HG02763 (cell line): ENCODE measurements at regions not wholly inside any gene's neighbourhood (a gene's known extent, or its start where the extent isn't known, plus 50 kb on each side); places are given as distances from the start of the nearest gene placed in this dataset.
"Not testable (repeated sequence)": the region's sequence is repeated elsewhere in the genome, so short reads cannot be mapped to it uniquely, and the experiment has no call there.

Experiments
- ATAC-seq: cut with Tn5 transposase; IDR thresholded peaks from one replicate; pipeline ENCODE4 v1.9.1; 2021; ENCODE audit warnings: mild to moderate bottlenecking, moderate library complexity; ENCODE audit not compliant: unreplicated experiment

DNA sequence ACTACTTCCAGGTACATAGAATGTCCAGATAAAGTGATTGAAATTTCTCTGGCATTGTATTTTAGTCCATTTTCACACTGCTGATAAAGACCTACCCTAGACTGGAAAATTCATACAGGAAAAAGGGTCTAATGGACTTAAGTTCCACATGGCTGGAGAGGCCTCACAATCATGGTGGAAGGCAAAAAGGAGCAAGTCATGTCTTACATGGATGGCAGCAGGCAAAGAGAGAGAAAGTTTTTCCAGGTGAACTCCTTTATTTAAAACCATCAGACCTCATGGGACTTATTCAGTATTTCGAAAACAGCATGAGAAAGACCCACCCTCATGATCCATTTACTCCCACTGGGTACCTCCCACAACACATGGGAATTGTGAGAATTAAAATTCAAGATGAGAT, 1359.7 kb upstream of the RAG2 start:
- no peak for ATAC-seq

DNA sequence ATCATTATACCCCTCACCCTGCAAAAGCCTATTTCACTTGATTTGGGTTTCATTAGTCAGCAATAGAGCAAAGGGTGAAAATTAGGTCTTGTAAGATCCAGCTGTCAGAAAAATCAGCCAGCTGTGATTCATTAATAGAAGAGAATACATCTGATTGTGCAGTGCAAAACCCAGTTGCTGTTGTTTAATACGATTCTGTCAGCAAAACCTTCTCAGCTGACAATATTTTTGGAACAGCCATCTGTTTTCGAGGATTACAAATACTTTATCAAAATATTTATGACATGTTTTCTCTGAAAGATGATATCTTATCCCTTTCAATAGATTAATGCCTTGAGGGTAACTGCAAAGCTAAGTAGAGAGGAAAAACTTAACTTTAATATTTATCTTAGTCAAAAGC, 1354.0 kb upstream of the RAG2 start:
- ATAC-seq = no peak

DNA sequence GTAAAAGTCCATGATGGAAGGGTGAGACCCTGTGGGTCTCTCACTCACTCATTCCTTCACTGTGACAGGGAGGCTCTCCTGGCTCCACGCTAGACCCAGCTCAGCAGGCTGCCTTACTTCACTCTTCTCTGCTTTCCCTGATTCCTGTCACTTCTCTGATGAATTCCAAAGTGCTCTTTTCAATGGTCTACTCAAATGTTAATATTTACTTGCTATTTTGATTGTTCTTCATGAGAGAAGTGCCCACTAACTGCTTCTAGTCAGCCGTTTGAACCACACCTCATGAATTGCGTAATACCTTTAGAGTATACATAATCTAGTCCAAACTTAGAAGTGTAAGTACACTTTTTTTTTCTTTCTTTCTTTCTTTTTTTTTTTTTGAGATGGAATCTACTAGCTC, 1350.2 kb upstream of the RAG2 start:
- no peak for ATAC-seq

- ATAC-seq = no peak
These were observed 1349.8 kb upstream of the RAG2 start for GRCh38 chr11:37947821-37948220.

GRCh38 chr11:37946155-37946766, 1348.2 kb upstream of the RAG2 start:
- ATAC-seq = no peak

GRCh38 chr11:37942081-37942480, 1344.0 kb upstream of the RAG2 start:
- ATAC-seq = no peak

- no peak for ATAC-seq
These were observed 1331.1 kb upstream of the RAG2 start for GRCh38 chr11:37929100-37929653.

- no peak for ATAC-seq
These were observed 1328.7 kb upstream of the RAG2 start for GRCh38 chr11:37926772-37927171.

- no peak for ATAC-seq
These were observed 1318.3 kb upstream of the RAG2 start for GRCh38 chr11:37916331-37916730.

GRCh38 chr11:37914859-37915258, 1316.8 kb upstream of the RAG2 start:
- ATAC-seq = no peak

GRCh38 chr11:37908219-37908548, 1310.1 kb upstream of the RAG2 start:
- ATAC-seq = no peak

DNA sequence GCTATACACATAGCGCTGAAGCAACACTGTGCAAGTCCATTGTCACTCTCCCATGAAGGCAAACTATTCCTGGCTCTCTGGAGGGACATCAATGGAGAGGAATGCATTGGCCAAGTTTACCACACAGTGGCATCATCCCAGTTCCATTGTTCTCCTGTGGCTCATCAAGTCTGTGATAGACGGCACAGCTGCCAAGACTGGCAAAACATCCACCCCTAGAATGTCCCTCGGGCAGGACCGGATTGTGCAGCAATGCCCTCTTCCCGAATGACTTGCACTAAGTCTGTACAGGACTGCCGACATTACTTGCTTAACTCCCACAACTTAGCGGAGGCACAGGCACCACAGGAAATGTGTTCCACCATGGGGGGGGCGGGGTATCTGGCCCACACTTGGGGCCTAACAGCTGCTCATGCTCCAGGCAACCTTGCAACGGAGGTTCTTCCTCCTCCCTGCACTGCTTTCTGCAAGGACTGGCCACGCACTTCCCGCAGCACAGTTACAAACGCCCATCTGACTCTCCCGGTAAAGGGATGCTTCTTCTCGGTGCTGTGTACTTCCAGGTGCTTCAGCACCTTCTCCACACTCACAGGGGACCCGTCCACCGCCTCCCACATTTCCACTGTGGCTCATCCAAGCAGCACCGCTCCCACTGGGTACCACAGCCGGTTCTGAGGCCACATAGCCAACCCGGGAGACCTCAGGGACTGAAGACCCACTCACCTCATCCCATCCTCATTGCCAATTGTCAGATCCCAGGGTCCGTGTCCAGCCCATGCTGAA, 1309.6 kb upstream of the RAG2 start:
- ATAC-seq = no peak

DNA sequence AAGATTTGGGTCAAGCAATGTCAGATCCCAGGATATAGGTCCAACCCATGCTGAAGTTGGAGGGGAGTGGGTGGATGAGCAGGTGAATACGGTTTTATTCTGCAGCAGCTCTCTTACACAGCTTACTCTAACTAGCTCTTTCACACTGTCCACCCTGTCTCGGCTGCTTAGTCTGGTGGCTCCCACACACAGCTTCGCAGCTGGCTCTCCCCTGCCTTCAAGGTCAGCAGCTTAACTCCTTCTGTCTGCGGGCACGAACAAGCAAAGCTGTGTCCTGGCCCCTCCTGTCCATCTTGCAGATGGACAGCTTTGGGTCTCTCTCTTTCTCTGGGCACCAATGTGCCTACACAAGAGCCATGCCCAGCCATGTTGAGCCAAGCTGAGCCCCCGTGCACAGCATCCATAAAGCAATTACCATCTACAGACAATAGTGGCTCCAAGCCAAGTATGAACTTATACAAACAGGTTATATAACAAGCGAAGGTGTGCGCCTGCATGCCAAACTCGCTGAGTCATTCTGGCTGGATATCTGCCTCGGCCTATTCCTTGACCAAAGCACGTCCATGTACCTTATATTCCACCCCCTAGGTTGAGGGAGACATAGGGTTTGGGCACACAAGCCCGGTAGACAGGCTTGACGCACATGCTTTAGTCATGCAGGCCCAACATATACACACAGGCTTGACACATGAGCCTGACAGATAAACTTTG, 1307.8 kb upstream of the RAG2 start:
- no peak for ATAC-seq

DNA sequence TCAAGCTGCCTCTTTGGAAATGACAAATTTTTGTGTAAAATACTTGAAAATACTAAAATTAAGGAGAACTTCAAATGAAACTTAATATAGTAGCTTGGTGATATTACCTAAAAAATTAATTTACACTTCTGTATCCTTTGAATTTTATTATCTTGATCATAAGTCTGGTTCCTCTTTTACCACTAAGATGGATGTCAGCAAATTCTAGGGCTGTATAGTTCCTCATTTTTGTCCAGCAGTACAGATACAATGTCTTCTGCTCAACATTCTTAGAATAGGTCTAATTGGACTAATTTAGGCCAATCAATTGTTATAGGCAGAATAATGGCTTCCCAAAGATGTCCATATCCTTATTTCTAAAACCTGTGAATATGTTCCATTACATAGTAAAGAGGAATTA, 1298.0 kb upstream of the RAG2 start:
- ATAC-seq = no peak

- ATAC-seq = no peak
These were observed 1283.7 kb upstream of the RAG2 start for GRCh38 chr11:37881741-37882140.

GRCh38 chr11:37861671-37862070, 1263.6 kb upstream of the RAG2 start:
- no peak for ATAC-seq

- not testable (repeated sequence) for ATAC-seq
These were observed 1260.9 kb upstream of the RAG2 start for GRCh38 chr11:37858806-37859537.

GRCh38 chr11:37858398-37858797, 1260.4 kb upstream of the RAG2 start:
- no peak for ATAC-seq

DNA sequence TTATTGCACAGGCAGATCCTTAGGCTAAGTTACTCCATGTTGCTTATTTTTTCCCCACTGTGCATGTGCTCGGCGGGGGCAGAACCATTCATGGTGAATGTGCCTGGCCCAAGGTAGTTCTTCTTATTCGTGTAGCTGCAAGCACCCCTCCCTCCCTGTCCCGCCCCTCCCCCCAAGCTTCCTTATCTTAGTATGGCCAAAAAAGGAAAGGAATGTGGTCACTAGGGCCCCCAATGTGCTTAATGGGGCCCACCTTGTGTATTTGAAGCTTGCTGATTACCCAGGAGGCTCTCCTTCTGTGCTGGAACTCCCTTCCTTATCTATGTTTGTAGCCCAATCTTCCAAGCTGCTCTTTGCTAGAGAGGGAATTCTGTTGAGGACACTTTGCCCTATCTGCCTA, 1259.7 kb upstream of the RAG2 start:
- no peak for ATAC-seq

- no peak for ATAC-seq
These were observed 1251.7 kb upstream of the RAG2 start for GRCh38 chr11:37849706-37850105.

DNA sequence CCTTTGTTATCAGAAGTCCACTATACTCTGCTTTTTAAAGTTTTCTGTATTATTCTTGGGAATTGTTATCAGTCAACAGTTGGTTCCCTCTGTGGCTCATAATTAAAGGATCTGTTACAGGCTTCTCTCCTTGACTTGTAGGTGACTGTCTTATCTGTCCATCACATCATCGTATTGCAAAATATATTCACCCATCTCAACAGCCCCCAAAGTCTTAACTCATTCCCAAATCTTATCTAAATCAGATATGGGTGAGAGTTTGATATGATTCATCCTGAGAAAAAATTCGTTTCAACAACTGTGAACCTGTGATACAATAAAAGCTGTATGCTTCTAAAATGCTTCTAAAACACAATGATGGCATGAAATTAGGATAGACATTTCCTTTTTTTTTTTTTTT, 1245.6 kb upstream of the RAG2 start:
- ATAC-seq = no peak
